Activated B cell treated with CpG ODN at 0.5 μM for 24 hours (primary cell): ENCODE measurements at regions not wholly inside any gene's neighbourhood (a gene's known extent, or its start where the extent isn't known, plus 50 kb on each side); places are given as distances from the start of the nearest gene placed in this dataset.
"Not testable (repeated sequence)": the region's sequence is repeated elsewhere in the genome, so short reads cannot be mapped to it uniquely, and the experiment has no call there.

Source experiments
- ATAC-seq: fragments of 200-7000 bp; cut with Tn5 transposase; one replicate; pipeline ENCODE4 v1.10.0; 2021; ENCODE audit warnings: low read depth, mild to moderate bottlenecking, moderate library complexity
- CTCF ChIA-PET: fragments of 350-600 bp; sonication (Branson Sonifier 250); formaldehyde crosslinking; loops from one replicate; lab custom pipeline; 2021; ENCODE audit warnings: antibody characterized with exemption; lab: Charles Lee
- POLR2A ChIA-PET: fragments of 350-600 bp; sonication (Branson Sonifier 250); formaldehyde crosslinking; loops from one replicate; lab custom pipeline; 2021; ENCODE audit warnings: antibody characterized with exemption; lab: Charles Lee
- DNase-seq: peaks from one replicate; pipeline ENCODE4 v3.0.0; 2022
- H3K27ac Mint-ChIP-seq: one replicate; pipeline ENCODE4 v1.8.0; 2020; ENCODE audit warnings: mixed read lengths
- H3K27me3 Mint-ChIP-seq: one replicate; pipeline ENCODE4 v1.8.0; 2021; ENCODE audit warnings: mixed read lengths
- H3K36me3 Mint-ChIP-seq: one replicate; pipeline ENCODE4 v1.8.0; 2021; ENCODE audit warnings: low read depth, mixed read lengths
- H3K4me1 Mint-ChIP-seq: one replicate; pipeline ENCODE4 v1.8.0; 2021; ENCODE audit warnings: mixed read lengths
- H3K4me3 Mint-ChIP-seq: one replicate; pipeline ENCODE4 v1.8.0; 2020; ENCODE audit warnings: mild to moderate bottlenecking, mixed read lengths
- H3K9me3 Mint-ChIP-seq: one replicate; pipeline ENCODE4 v1.8.0; 2020; ENCODE audit warnings: mixed read lengths
- CTCF ChIP-seq: fragments of 200-600 bp; IDR thresholded peaks from one replicate; pipeline ENCODE4 v1.8.0; 2022; ENCODE audit warnings: antibody characterized with exemption, mild to moderate bottlenecking
- intact Hi-C: fragments of 100-400 bp; cut with micrococcal nuclease; formaldehyde crosslinking; loops from one replicate; pipeline ENCODE4 v1.15.1; 2024

GRCh38 chr11:11209967-11210366, 143.1 kb downstream of the CSNK2A3 start:
- ChIA-PET CTCF (no interaction called here), POLR2A (no interaction called here)
- Mint-ChIP-seq H3K4me1 (no peaks in the 10 kb centered on the region), H3K9me3 (no peaks in the 10 kb centered on the region), H3K27ac (no peak overlapping the region), H3K27me3 (peaks cover 4% of the 10 kb centered on the region), H3K36me3 (no peaks in the 10 kb centered on the region), H3K4me3 (no peak overlapping the region)
- DNase-seq (no peak), ATAC-seq (no peak)
- TF ChIP-seq CTCF: no peak
- intact Hi-C loops: no loop called here

DNA sequence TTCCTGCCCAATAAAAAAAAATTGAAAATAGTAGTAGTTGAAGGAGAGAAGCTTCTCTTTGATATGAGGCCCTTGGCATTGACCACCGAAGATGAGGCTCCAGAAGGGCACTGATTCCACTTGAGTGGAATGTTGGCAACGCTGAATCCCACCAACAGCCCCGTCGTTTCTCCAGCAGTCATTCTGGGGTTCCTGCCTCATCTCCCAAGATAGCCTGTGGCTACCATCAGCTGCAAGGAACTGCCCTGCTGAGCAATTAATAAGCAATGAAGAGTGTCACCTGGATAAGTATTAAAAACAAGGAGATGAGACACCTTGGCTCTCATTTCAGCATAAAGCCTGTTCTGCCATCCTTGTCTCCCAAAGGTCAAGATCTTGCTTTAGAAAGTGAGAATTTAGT, 144.1 kb downstream of the CSNK2A3 start:
- H3K27me3 Mint-ChIP-seq: peaks cover 9% of the 10 kb centered on the region
- H3K27ac Mint-ChIP-seq: no peak overlapping the region
- POLR2A ChIA-PET: no interaction called here
- no peak for TF ChIP-seq CTCF
- no peak overlapping the region for H3K4me3 Mint-ChIP-seq
- DNase-seq (no peak), ATAC-seq (no peak)
- H3K36me3 Mint-ChIP-seq: no peaks in the 10 kb centered on the region
- intact Hi-C loops: no loop called here
- H3K9me3 Mint-ChIP-seq: no peaks in the 10 kb centered on the region
- H3K4me1 Mint-ChIP-seq: no peaks in the 10 kb centered on the region
- CTCF ChIA-PET: no interaction called here

GRCh38 chr11:11207428-11207827, 145.6 kb downstream of the CSNK2A3 start:
- Mint-ChIP-seq H3K27ac (no peak overlapping the region), H3K4me1 (no peaks in the 10 kb centered on the region), H3K9me3 (peaks cover 11% of the 10 kb centered on the region), H3K36me3 (no peaks in the 10 kb centered on the region), H3K27me3 (peaks cover 13% of the 10 kb centered on the region), H3K4me3 (no peak overlapping the region)
- CTCF ChIA-PET: no interaction called here
- ATAC-seq (no peak), DNase-seq (no peak)
- POLR2A ChIA-PET: no interaction called here
- no peak for TF ChIP-seq CTCF
- intact Hi-C loops: no loop called here

GRCh38 chr11:11206484-11206883, 146.6 kb downstream of the CSNK2A3 start:
- no peaks in the 10 kb centered on the region for H3K36me3 Mint-ChIP-seq
- CTCF ChIA-PET: no interaction called here
- POLR2A ChIA-PET: no interaction called here
- ATAC-seq (no peak), DNase-seq (no peak)
- TF ChIP-seq CTCF: no peak
- H3K4me3 Mint-ChIP-seq: no peak overlapping the region
- H3K27ac Mint-ChIP-seq: no peak overlapping the region
- H3K9me3 Mint-ChIP-seq: peaks cover 13% of the 10 kb centered on the region
- H3K27me3 Mint-ChIP-seq: peaks cover 16% of the 10 kb centered on the region
- intact Hi-C loops: no loop called here
- H3K4me1 Mint-ChIP-seq: no peaks in the 10 kb centered on the region

DNA sequence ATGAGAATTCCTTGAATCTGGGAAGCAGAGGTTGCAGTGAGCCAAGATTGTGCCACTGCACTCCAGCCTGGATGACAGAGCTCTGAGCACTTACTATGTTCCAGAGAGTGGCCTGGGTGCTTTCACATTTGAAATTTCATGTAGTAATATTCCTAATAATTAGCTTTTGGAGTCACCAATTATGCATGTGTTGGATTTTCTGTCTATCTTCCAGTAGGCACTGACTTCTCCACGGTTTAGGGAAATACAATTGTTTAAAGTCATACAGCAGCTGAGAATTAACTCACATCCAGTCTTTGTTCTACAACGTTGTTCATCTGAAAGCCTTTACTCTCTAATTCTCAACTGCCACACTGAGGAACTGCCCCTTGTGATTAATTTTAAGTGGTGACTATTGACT, 150.2 kb downstream of the CSNK2A3 start:
- intact Hi-C loops: no loop called here
- Mint-ChIP-seq H3K36me3 (no peaks in the 10 kb centered on the region), H3K4me1 (no peaks in the 10 kb centered on the region), H3K27me3 (peaks cover 18% of the 10 kb centered on the region), H3K4me3 (no peak overlapping the region), H3K9me3 (peaks cover 13% of the 10 kb centered on the region), H3K27ac (no peak overlapping the region)
- DNase-seq (no peak), ATAC-seq (no peak)
- ChIA-PET CTCF (no interaction called here), POLR2A (no interaction called here)
- TF ChIP-seq CTCF: no peak

- CTCF ChIA-PET, intact Hi-C loops, H3K4me1 Mint-ChIP-seq, ATAC-seq, H3K36me3 Mint-ChIP-seq, H3K4me3 Mint-ChIP-seq, H3K27ac Mint-ChIP-seq, POLR2A ChIA-PET, DNase-seq: not testable (repeated sequence)
- H3K9me3 Mint-ChIP-seq: peaks cover 13% of the 10 kb centered on the region
- peaks cover 16% of the 10 kb centered on the region for H3K27me3 Mint-ChIP-seq
Observed at GRCh38 chr11:11201302-11201701, 151.7 kb downstream of the CSNK2A3 start.
